HG02943 (cell line): ENCODE measurements at regions not wholly inside any gene's neighbourhood (a gene's known extent, or its start where the extent isn't known, plus 50 kb on each side); places are given as distances from the start of the nearest gene placed in this dataset.
"Not testable (repeated sequence)": the region's sequence is repeated elsewhere in the genome, so short reads cannot be mapped to it uniquely, and the experiment has no call there.

Experiments used
- ATAC-seq: cut with Tn5 transposase; IDR thresholded peaks from one replicate; pipeline ENCODE4 v1.9.1; 2021; ENCODE audit warnings: mild to moderate bottlenecking, low read depth, moderate library complexity; ENCODE audit not compliant: unreplicated experiment

GRCh38 chr11:109480251-109480650, 58.3 kb downstream of the C11orf87 start:
- ATAC-seq = no peak

- ATAC-seq = no peak
Observed at GRCh38 chr11:109486129-109486528, 64.1 kb downstream of the C11orf87 start.

DNA sequence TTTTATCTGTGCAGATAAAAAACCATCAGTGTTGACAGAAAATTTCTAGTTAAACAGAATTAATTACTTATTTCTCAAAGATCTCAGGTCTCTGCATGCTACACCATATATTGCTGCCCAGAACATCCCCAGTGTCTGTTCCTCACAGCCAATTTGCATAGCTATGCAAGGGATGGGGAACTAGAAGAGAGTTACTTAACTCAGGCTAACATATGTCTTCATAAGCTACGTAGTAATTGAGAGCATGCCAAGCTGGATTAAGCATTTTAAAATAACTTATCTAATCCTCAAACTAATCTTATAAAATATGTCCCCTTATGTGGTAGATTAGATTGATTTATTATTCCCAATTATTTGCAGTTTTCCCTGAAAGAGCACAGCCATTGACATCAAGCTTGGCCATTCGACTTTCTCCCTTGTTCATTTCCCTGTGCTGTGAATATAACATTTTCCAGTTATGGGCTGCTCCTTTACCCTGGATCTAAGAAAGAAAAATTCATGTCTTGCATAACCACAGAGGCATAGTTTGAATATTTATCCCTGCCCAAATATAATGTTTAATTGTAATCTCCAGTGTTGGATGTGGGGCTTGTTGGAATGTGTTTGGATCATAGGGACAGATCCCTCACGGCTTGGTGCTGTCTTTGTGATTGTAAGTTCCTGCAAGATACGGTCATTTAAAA, 69.1 kb downstream of the C11orf87 start:
- no peak for ATAC-seq

DNA sequence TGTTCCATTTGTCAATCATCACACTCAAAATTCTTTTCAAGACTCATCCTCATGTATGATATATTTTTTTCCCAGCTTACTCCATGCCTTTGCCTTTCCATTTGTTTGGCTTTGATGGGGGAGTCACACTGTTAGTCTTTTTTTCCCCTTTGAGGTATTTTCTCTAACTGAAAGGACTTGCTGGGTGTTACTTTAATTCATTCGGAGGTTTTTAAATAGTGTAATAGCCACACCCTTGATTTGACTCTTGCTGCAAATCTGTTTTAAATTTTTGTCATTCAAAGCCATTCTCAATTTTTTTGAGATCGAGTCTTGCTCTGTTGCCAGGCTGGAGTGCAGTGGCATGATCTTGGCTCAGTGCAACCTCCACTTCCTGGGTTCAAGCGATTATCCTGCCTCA, 84.1 kb downstream of the C11orf87 start:
- no peak for ATAC-seq

GRCh38 chr11:109507331-109507730, 85.3 kb downstream of the C11orf87 start:
- no peak for ATAC-seq

DNA sequence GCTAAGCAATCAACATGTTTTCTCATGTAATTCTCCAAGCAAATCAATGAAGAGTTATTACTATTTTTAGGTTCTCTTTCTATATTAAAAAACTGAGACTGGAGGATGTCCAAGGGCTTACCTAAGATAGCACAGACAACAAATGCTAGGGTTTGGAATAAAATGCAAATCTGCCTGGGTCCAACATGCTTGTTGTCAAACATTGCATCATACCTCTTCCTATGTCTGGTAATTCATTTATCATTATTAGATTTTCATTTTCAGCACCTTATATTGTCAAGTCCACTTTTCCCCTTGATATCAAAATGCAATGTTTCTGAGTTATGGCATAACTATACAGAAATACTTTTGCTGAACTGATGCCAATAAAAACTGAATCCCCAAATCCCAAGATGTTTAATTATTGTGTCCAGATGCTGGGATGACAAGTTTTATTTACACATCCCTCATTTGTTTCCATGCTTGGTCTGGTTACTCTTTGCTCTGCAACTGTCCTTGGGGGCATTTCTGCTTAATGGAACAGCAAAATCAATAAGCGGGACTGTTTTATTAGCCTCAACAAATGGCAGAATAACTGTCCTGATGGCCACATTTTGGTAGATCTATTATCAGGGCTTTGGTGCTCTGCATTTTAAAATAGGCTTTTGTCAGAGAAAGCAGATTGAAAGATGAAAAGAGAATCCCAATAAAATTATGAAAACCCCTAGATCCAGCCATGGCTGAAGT, 86.0 kb downstream of the C11orf87 start:
- ATAC-seq = no peak

DNA sequence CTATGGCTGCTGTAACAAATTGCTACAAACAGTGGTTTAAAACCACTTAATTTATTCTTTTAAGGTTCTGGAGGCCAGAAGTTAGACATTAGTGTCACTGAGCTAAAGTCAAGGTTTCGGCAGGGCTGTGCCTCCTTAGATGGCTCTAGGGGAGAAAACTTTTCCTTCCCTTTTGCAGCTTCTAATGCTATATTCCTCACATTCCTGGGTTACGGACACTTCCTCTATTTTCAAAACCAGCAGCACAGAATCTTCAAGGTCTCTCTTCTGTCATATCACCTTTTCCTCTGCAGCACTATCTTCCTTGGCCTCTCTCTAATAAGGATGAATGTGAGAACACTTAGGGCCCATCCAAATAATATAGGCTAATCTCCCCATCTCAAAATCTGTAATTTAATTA, 87.0 kb downstream of the C11orf87 start:
- ATAC-seq = no peak

DNA sequence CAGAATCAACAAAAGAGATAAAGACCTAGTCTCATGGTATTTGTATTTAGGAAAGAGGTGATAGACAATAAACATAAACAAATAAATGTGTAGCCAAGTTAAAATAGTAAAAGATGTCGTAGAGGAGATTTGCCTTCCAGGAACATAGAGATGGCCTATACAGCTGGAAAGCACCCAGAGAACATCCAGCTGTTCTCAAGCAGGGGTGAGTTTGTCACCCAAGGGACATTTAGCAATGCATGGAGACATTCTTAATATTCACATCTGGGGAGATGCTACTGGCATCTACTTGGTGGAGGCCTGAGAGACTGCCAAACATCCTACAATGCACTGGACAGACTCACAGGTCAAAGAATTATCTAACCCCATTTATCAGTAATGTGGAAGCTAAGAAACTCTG, 88.3 kb downstream of the C11orf87 start:
- ATAC-seq = no peak

DNA sequence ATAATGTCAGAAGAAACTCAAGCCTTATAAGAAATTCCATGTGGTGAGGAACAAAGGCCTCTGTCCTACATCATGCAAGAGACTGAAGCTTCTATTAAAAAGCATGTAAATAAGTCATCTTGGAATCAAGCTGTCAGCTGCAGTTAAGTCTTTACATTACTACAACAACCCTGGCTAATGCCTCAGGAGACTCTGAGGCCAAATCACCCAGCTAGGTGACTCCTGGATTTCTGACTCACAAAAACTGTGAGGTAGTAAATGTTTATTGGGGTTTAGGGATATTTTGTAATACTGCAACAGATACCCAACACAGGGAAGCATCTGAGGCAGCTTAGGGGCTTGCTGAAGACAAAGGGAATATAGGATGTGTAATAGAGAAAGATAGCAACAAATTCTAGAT, 89.6 kb downstream of the C11orf87 start:
- no peak for ATAC-seq

- ATAC-seq = no peak
Observed at GRCh38 chr11:109512249-109512648, 90.3 kb downstream of the C11orf87 start.

GRCh38 chr11:109512680-109513079, 90.7 kb downstream of the C11orf87 start:
- peak; percentile 60 for ATAC-seq

DNA sequence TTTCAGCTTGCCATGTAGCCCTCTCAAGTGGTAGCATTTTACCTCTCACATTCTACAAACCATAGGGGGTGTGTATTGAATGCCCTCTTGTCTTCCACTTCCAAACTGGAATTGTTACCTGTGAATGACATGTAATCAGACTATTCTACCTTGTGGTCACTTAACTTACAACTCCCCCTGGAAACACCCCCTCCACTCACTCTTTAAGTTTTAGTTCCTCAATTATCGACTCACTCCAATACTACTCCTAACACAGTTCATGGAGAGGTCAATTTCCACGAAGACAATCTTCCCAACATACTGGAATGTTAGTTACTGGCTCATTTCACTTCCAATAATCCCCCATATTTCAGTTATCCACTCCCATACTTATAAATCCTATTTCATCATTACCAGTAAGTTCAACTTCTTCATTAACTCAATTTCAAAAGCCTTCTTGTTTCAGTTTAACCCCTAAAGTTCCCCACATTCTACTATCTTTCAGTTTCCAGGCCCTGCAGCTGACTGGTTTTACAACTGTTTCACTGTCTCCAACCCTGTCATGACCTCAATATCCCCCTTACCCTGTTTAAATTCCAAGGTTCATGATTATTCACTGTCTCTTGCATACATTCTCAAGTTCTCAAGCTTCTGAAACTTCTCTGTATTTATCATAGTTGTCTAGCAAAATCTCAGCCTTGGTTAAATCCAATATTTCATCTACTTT, 92.5 kb downstream of the C11orf87 start:
- no peak for ATAC-seq

DNA sequence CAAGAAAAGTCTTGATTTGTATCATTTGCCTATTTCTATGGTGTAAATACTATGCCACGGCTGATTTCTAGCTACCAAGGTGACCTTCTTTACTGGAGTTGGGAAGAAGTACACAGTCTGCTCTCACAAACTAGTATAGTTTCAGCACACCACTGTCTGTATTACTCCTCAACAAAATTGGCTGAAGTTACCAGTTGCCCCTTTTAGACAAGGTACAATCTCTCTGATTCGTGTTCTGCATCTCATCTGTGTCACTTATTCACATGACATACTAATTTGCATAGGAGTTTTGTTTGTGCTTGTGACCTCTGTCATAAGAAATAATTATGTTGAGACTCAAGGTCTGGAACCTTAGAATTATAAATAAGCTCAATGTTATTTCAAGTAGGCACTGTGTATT, 97.3 kb downstream of the C11orf87 start:
- no peak for ATAC-seq

DNA sequence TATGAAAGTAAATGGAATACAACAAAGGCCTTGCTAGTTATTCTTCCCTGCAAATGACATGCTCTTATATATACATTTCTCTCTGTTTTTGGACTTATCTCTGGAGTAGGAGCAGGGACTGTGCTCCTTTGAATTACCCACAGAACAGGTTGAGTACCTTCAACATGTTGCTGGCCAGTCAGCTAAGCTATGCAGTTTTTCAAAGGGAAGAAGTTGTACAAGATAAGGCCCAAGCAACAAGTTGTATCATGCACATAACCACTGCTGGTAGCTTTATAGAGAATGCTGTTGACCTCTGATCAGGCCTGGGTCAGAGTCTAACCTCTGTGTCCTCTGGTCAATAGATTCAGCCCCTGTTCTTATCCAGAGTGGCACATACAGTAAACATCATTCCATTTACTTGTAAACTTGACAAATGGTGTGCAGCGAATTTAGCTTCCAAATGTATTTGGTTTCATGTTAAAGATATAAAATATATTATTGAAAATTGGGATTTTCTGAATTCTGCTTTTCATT, 99.6 kb downstream of the C11orf87 start:
- no peak for ATAC-seq

DNA sequence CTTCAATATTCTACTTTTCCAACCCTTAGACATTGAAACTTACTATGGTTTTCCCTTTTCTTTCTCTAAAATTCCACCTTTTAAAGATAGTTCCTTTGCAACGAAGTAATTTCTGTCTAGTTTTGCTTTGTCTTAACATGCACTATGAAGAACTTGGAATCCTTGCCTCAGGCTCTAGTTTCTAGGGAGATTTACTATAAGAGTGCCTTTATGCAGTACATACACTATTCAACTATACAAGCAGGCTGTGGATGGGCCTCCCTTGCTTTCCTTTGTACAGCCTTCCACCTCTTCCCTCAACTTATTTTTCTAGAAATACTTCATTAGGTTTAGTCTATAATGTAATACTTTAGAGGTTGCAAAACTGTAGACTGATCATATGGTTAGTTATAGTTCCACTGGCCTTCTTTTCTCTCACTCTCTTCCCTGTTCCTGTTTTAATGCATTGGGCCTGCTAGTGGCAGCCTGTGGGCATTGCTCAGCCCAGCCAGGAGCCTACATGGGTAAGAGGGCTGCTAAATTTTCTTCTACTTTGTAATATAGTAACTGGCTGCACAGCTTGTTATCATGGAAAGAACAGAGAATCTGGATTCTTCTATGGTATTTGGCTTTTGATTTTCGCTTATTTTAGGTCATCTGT, 100.2 kb downstream of the C11orf87 start:
- ATAC-seq = no peak

- ATAC-seq = not testable (repeated sequence)
Observed at GRCh38 chr11:109525636-109526035, 103.6 kb downstream of the C11orf87 start.

- no peak for ATAC-seq
Observed at GRCh38 chr11:109526061-109526460, 104.1 kb downstream of the C11orf87 start.

- ATAC-seq = no peak
Observed at GRCh38 chr11:109526931-109527330, 104.9 kb downstream of the C11orf87 start.

DNA sequence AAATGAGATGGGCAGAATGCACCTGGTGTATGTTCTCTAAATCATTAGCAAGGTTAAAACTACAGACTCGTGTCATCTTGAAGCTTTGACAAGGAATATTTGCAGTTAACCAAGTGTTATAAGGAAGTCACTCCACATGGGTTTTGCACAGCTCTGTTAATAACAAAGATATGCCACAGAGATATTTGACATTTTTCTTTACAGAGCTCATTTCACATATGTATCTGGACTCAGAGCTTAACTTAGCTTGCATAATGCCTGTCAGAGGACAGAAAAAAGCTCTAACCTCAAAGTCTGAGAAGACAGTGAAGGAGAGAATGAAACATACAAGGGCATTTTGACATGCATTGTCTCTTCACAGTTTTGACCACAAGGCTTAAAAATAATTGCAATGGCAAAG, 105.5 kb downstream of the C11orf87 start:
- ATAC-seq = no peak

- ATAC-seq = no peak
Observed at GRCh38 chr11:109547356-109548027, 125.5 kb downstream of the C11orf87 start.
